HG03045 (cell line): ENCODE measurements at regions not wholly inside any gene's neighbourhood (a gene's known extent, or its start where the extent isn't known, plus 50 kb on each side); places are given as distances from the start of the nearest gene placed in this dataset.
"Not testable (repeated sequence)": the region's sequence is repeated elsewhere in the genome, so short reads cannot be mapped to it uniquely, and the experiment has no call there.

Experiments
- ATAC-seq: cut with Tn5 transposase; IDR thresholded peaks from one replicate; pipeline ENCODE4 v1.9.1; 2021; ENCODE audit warnings: mild to moderate bottlenecking, moderate library complexity; ENCODE audit not compliant: unreplicated experiment

DNA sequence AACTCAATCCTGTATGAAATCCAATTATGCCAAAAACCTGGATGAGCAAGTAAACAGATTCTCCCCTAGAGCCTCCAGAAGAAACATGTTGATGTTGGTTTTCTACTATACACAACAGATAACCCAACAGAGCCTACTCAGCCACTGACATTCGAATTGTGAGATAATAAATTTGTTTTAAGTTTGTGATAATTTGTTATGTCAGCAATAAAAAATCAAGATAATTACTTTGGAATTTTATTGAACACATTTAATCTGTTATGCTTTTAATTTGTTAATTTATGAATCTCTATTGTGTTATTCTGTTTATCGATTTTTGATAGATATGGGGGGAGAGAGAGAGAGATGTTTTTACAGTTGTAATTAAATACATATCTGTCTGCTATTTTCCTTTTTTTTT is 1016.1 kb upstream of the PCDH7 start:
- ATAC-seq, result no peak

DNA sequence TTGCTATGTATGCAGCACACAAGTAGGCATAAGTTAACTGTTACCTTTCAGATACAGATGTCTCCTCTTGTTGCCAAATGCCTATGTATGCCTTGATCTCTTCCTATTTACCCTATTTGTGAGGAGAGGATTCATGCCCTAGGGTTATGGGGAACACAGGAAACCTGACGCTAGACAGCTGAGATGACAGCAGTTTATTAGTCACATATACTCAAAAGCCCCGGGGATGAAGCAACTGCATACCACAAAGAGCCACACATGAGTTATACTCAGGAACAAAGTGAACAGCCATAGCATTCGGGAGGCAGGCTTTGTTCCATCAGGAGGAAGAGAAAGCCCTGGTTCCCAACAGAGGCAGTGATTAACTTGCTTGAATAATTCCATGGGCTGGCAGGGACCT is 1011.7 kb upstream of the PCDH7 start:
- ATAC-seq, result no peak

- ATAC-seq, result no peak
Measured at GRCh38 chr4:29710519-29710918, 1009.6 kb upstream of the PCDH7 start.

- no peak for ATAC-seq
Measured at GRCh38 chr4:29711226-29711625, 1008.9 kb upstream of the PCDH7 start.

- ATAC-seq, result no peak
Measured at GRCh38 chr4:29717287-29718057, 1002.7 kb upstream of the PCDH7 start.

DNA sequence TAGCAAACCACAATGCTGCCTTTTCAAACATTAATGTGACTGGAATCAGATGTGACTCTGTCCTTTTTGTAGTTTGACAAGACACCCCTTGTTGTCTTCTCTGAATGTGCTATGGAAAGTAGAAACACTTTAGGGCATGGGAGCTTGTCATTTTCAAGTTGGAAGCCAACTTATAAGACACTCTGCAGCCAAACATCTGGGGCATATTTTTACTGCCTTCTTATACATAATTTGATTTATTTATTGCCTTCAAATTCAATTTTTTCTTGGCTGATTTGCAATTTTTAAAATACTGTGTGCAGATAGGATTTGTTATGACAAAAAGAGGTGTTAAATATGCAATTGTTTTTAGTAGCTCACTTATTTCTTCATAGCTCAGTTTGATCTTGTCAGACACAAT is 1002.0 kb upstream of the PCDH7 start:
- no peak for ATAC-seq

DNA sequence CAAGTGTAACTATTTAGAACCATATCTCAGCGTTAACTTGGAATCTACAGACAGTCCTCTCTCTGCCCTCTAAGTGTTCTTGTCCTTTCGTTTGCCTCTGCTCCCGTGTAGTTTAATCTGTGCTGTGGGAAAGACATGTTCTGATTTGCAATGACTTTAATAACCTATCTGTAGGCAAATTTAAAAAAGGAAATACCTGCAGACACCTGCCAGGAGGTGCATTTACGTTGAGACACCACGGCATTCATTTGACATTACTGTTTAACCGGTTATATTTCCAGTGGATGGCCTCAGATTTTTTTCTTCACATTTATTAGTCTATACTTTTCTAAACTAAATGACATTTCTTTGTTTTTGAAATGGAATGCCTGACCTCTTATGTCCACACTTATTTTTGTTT is 997.9 kb upstream of the PCDH7 start:
- ATAC-seq, result no peak

- no peak for ATAC-seq
Measured at GRCh38 chr4:29726938-29727337, 993.2 kb upstream of the PCDH7 start.

DNA sequence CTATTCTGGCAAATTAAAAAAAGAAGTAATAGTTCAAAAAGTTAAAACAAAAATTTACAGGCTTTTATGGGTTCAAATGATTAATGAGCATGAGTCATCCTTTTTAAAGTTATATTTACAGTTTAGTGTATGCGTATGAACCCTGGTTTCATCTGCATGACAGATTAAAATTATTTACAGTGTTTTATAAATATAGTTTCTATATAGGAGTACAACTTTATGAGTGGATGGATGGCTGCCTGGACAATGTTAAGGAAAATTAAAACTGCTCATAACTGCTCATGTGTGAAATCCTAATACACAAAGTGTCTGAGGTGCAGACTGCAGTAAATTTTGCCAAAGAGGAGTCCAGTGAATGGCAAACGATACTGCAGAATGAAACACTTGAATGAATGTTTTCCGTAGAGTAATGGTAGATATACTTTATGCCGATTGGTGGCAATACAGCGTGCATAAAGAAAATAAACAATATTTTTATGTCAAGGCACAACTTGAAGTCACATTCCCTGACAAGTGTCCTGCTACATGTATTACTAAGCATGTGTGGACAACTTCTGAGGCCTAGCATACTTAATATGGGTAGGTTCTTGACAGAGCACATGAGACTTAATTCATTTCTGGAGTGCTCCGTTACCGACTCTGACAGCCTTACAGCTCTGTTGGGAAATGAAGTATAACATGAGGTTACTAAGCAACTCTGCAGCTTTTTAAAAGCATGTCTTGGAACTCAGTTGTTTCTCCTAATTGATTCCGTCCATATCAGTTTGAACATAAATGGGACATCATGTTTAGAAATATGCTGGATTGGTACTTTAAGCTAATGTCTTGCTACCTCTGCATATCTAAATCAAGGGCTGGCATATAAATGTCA is 985.6 kb upstream of the PCDH7 start:
- ATAC-seq, result no peak

- ATAC-seq, result no peak
Measured at GRCh38 chr4:29756966-29757365, 963.2 kb upstream of the PCDH7 start.

- ATAC-seq, result no peak
Measured at GRCh38 chr4:29762151-29762550, 958.0 kb upstream of the PCDH7 start.

DNA sequence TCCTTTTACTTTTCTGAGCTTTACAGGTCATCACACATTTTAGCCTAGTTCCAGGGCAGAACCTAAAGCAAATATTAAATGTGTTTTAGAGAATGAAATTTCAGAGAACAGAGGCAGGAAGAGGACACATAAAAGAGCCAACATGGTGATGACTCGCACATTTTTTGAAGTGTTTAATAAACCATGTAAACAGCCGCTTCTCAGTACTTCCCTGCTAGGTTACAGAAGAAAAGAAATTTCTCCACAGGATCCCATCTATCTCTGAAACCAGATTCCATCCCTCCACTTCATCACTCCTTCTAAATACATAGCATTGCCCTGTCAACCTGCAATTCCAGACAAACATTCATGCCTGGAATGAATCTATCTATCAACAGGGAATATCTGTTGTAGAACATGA is 949.5 kb upstream of the PCDH7 start:
- ATAC-seq, result no peak

GRCh38 chr4:29788123-29788522 is 932.0 kb upstream of the PCDH7 start:
- not testable (repeated sequence) for ATAC-seq

- no peak for ATAC-seq
Measured at GRCh38 chr4:29805245-29805644, 914.9 kb upstream of the PCDH7 start.

DNA sequence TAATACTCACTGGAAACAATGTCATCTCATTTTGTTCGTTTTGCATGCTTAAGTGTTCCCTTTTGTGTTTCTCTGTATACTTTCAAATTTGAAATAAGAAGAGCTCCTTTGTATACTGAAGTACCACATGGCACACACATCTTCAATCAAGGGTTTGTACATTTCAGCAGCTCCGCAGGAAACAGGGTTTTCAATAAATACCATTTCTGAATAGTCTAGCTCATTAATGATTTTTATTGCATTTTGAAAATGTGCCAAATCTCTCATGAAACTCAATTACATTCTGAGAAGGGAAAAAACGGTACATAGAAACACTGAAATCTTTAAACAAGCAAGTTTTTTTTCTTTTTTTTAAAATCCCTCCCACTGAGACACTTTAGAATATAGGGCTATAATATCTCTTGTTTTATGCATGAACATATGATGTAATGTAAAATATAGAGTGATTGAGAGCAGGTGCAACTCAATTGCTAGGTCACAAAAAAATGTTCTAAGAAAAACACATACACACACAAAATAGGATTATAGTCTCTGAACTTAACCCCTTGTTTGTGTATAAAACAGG is 914.2 kb upstream of the PCDH7 start:
- ATAC-seq, result no peak

DNA sequence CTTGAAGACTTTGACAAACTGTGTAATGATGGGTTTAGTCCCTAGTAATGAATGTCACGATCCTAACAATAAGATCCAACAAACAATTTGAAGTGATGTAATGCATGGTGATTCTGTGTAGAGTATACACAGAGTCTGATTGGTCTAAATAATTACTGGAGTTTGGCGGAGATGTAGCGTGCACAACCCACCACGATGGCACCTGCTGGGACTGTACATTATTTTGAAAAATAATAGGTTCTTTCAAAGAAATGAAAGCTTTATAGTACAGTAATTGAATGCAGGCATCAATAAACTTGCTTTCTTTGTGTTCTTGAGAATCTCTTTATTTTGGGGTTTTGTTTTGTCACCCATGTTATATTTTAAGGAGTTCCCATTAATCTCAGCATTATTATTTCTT is 902.2 kb upstream of the PCDH7 start:
- no peak for ATAC-seq

DNA sequence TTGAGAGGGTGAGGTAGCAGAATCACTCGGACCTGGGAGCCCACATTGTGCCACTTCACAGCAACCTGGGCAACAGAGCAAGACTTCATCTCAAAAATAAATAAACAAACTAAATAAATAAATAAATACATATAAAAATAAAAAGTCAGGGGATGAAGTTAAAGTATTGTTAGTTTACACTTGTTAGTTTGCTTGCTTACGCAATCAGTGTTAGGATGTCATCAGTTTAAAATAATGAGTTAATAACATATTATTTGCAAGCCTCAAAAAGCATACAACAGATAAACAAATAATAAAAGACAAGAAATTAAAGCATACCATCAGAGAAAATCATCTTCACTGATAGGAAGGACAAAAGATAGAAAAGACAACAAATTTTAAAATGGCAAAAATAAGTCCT is 891.1 kb upstream of the PCDH7 start:
- ATAC-seq, result no peak

DNA sequence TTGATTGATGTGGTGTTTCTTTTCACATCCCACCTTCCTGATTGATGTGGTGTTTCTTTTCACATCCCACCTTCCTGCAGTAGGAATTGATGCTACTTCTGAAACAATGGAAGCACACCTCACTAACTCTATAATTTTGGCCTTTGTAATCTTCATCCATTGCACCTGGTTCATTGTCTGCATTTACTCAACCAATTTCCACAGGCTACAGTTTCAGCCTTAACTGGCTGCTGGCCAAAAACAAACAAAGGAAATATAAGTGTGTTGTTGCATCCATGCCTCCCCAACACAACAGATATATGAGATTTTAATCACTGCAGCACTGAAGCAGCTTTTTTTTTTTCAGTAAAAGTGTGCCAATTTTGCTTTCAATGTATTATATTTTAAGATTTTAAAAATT is 867.6 kb upstream of the PCDH7 start:
- ATAC-seq, result no peak

DNA sequence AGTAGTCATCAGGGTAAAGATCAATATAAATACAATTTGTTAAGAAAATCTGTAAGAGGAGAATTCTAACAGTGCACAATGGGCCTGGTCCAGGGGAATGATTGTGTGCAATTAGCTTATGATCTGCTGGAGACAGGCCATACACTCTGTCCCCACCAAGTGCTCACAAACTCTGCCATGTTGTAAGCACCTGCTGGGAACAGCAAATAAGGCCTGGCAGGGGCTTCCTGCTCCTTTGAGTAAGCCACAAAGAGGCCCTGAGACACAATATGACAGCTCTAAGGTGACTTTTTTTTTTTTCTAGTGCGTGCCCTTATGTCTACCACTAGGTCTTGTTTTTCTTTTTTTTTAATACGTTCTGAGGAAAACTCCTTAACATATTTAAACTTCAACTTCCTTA is 866.3 kb upstream of the PCDH7 start:
- ATAC-seq, result no peak

DNA sequence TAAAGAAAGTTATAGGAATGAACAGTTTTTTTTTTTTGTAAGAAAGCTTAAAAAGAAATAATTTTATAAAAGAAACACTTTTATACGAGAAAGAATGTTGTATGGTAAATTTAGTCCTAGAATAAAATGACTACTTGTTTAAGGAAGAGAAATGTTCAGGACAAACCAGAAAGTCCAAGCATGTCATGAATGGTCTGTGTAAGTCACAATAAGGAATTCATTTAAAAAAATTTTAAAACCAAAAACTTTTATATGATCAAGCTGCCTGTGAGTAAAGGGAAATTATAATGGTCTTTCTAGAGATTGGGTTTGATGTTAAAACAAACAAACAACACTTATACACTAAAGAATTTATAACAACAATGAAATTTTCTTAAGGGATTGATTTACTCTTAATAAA is 858.9 kb upstream of the PCDH7 start:
- no peak for ATAC-seq

DNA sequence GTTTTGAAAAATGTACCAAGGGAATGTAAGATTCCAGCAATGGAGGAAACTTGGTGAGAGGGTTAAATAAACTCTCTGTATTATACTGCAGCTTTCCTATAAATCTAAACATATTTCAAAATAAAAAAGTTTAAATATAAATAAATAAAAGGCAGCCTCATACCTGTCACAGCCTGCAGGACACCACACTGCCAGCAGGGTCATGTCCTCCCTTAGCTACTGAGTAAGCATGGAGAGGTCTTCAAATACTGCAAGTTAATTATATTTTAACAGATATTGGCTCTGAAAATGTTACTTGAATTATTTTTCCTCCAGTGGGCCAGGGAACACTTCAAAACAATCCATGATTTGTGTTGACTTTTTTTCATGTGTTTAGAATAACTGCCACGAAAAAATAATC is 852.8 kb upstream of the PCDH7 start:
- ATAC-seq, result no peak

GRCh38 chr4:29900336-29900735 is 819.8 kb upstream of the PCDH7 start:
- ATAC-seq, result no peak
